Glutamatergic neuron (in vitro differentiated cells): ENCODE measurements at regions not wholly inside any gene's neighbourhood (a gene's known extent, or its start where the extent isn't known, plus 50 kb on each side); places are given as distances from the start of the nearest gene placed in this dataset.

Source experiments
- DNase-seq: peaks from one replicate; pipeline ENCODE4 v3.0.0; 2022
- H3K27ac Mint-ChIP-seq: one replicate; pipeline ENCODE4 v1.8.0; 2020; ENCODE audit warnings: mild to moderate bottlenecking, mixed read lengths, inconsistent platforms; ENCODE audit not compliant: unreplicated experiment
- H3K27me3 Mint-ChIP-seq: one replicate; pipeline ENCODE4 v1.8.0; 2020; ENCODE audit warnings: mild to moderate bottlenecking, moderate library complexity, mixed read lengths, inconsistent platforms; ENCODE audit not compliant: unreplicated experiment
- H3K36me3 Mint-ChIP-seq: one replicate; pipeline ENCODE4 v1.8.0; 2020; ENCODE audit warnings: mild to moderate bottlenecking, mixed read lengths, inconsistent platforms; ENCODE audit not compliant: unreplicated experiment
- H3K4me1 Mint-ChIP-seq: one replicate; pipeline ENCODE4 v1.8.0; 2020; ENCODE audit warnings: mild to moderate bottlenecking, low read depth, mixed read lengths, inconsistent platforms; ENCODE audit not compliant: unreplicated experiment
- H3K4me3 Mint-ChIP-seq: one replicate; pipeline ENCODE4 v1.8.0; 2020; ENCODE audit warnings: mild to moderate bottlenecking, mixed read lengths, inconsistent platforms; ENCODE audit not compliant: unreplicated experiment
- H3K9me3 Mint-ChIP-seq: one replicate; pipeline ENCODE4 v1.8.0; 2020; ENCODE audit warnings: mild to moderate bottlenecking, moderate library complexity, mixed read lengths, inconsistent platforms; ENCODE audit not compliant: unreplicated experiment
- CTCF ChIP-seq: fragments of 200-600 bp; sonication (generic); IDR thresholded peaks from one replicate; pipeline ENCODE4 v1.5.0; 2021; ENCODE audit not compliant: partially characterized antibody, unreplicated experiment

DNA sequence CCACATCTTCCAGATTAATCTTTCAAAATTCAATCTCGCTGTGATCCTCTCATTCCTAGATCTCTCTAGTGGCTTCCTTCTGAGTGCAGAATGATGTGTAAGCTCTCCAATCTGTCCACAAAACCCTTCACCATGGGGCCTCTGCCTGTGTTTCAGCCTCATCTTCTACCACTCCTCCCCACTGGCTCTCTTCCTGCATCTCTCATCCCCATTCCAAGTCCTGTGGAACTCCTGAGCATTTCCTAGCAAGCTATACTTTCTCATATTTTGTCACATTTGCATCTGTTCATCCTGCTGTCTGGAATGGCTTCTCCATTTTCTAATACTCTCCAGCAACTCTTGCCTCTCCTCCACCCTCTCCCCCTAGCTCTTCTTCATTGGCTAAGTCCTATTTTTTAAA is 242.0 kb upstream of the DAAM1 start:
- H3K4me3 Mint-ChIP-seq, result no peak overlapping the region
- no peaks in the 10 kb centered on the region for H3K27me3 Mint-ChIP-seq
- no peak for DNase-seq
- peaks cover 5% of the 10 kb centered on the region for H3K36me3 Mint-ChIP-seq
- H3K27ac Mint-ChIP-seq, result no peak overlapping the region
- H3K4me1 Mint-ChIP-seq, result peaks cover 15% of the 10 kb centered on the region
- peaks cover 2% of the 10 kb centered on the region for H3K9me3 Mint-ChIP-seq
- no peak for TF ChIP-seq CTCF

DNA sequence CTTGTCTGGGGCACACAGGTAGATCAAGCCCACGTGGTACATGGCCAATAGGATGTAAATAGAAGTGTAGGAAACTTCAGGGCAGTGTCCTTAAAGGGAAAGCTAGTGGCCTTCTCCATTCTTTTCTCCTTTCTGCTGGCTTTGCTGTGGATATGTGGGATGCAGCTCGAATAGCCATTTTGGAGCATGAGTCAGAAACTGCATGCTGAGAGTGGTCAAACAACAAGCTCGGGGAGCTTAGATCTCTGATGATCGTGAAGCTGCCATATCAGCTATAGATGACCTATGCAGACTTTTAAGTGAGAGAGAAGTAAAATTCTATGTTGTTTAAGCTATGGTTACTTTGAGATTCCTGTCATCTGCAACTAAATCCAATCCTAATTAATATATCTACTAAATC is 241.3 kb upstream of the DAAM1 start:
- H3K36me3 Mint-ChIP-seq, result peaks cover 5% of the 10 kb centered on the region
- no peak for DNase-seq
- H3K4me1 Mint-ChIP-seq, result peaks cover 15% of the 10 kb centered on the region
- H3K27ac Mint-ChIP-seq, result no peak overlapping the region
- H3K27me3 Mint-ChIP-seq, result no peaks in the 10 kb centered on the region
- peaks cover 2% of the 10 kb centered on the region for H3K9me3 Mint-ChIP-seq
- TF ChIP-seq CTCF, result no peak
- H3K4me3 Mint-ChIP-seq, result no peak overlapping the region

DNA sequence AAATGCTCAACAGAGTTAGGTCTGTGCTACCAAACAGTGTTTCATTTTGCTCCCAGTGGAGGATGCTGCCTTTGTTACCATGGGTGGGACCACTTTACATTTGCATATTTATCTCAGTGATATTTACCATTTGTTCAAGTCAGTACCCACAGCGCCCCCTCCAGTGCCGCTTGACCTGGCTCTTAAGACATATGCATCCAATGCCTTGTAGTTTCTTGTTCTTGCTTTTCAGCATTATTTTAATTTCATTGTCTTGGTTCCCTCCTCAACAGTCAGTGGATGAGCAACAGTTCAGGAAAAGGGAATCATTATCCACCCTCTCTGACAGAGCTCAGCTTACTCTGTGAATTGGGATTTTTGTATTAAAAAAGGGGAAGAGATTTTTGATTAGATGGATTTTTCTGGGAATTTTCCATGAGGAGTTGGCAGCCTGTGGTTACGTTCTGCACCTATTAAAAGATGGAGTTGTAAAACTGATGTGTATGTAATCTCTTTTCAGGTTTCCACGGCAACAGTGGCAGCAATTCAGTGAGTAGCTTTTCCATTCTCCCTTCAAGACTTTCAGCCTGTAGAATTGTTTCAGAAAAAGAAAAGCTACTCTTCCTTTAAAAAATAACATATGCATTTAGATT is 240.5 kb upstream of the DAAM1 start:
- Mint-ChIP-seq H3K9me3 (peaks cover 2% of the 10 kb centered on the region), H3K36me3 (peaks cover 5% of the 10 kb centered on the region), H3K4me1 (peaks cover 15% of the 10 kb centered on the region), H3K27me3 (no peaks in the 10 kb centered on the region), H3K4me3 (no peak overlapping the region), H3K27ac (no peak overlapping the region)
- DNase-seq, result peak; percentile 56
- TF ChIP-seq CTCF, result peak; percentile 22

DNA sequence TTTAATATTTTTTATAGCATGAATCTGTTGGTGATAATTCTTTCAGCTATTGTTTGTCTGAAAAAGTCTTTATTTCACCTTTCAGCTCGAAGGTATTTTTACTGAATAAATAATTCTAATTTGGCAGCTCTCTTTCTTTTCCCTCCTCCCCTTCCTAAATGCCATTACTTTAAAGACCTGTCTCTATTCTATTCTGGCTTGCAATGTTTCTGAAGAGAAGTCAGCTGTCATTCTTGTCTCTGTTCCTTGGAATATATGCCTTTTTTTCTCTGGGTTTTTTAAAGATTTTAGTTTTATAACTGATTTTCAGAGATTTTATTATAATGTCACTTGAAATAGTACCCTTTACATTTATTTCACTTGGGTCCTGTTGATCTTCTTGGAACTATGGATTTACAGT is 237.9 kb upstream of the DAAM1 start:
- Mint-ChIP-seq H3K27me3 (no peaks in the 10 kb centered on the region), H3K27ac (no peak overlapping the region), H3K4me3 (no peak overlapping the region), H3K9me3 (peaks cover 2% of the 10 kb centered on the region), H3K36me3 (peaks cover 5% of the 10 kb centered on the region), H3K4me1 (peaks cover 14% of the 10 kb centered on the region)
- TF ChIP-seq CTCF, result no peak
- DNase-seq, result no peak

GRCh38 chr14:58951143-58951542 is 237.3 kb upstream of the DAAM1 start:
- DNase-seq, result no peak
- Mint-ChIP-seq H3K36me3 (peaks cover 5% of the 10 kb centered on the region), H3K4me3 (no peak overlapping the region), H3K27me3 (no peaks in the 10 kb centered on the region), H3K27ac (no peak overlapping the region), H3K4me1 (peaks cover 13% of the 10 kb centered on the region), H3K9me3 (peaks cover 2% of the 10 kb centered on the region)
- TF ChIP-seq CTCF, result no peak
